NB4 (cell line): ENCODE measurements at regions not wholly inside any gene's neighbourhood (a gene's known extent, or its start where the extent isn't known, plus 50 kb on each side); places are given as distances from the start of the nearest gene placed in this dataset.

Experiments used
- DNase-seq: peaks from one replicate; pipeline ENCODE4 v3.0.0; 2010; ENCODE audit warnings: low read depth
- H3K4me3 ChIP-seq: one replicate; pipeline ENCODE4 v1.5.1; 2011; ENCODE audit warnings: mild to moderate bottlenecking, low read depth, low read length, moderate library complexity
- MYC ChIP-seq: IDR thresholded peaks from 2 replicates; pipeline ENCODE4 v1.6.1; 2011; ENCODE audit warnings: low read depth, low read length
- POLR2A ChIP-seq: IDR thresholded peaks from 2 replicates; pipeline ENCODE4 v1.6.1; 2011; ENCODE audit warnings: mild to moderate bottlenecking; ENCODE audit not compliant: insufficient read length; ENCODE audit errors: extremely low read depth
- TF ChIP-seq, protein P1 (sequence below): IDR thresholded peaks from one replicate; pipeline ENCODE4 v1.5.1; 2012; ENCODE audit warnings: low read depth, low read length
- TF ChIP-seq, protein P2 (sequence below): IDR thresholded peaks from 2 replicates; pipeline ENCODE4 v1.6.1; 2011; ENCODE audit warnings: low read depth, low read length

DNA sequence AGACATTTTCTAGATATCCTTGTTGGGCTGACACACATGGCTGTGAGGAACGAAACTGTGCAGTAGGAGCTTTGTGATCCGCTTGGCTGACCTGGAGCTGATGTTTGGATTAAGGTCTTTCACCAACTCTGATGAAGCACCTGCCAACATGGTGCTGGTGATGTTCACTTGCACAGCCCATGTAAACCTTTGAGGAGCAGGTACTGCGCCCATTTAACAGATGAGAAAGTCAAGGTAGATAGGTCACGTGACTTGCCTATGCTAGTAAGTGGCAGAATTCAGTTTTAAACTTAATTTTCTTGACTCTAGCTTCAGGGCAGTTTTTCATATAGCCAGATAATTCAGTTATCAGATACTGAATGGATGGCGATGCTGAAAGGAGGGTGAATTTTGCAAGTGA, 351.9 kb downstream of the RPS24 start:
- no peak overlapping the region for H3K4me3 ChIP-seq
- TF ChIP-seq, protein P1, sequence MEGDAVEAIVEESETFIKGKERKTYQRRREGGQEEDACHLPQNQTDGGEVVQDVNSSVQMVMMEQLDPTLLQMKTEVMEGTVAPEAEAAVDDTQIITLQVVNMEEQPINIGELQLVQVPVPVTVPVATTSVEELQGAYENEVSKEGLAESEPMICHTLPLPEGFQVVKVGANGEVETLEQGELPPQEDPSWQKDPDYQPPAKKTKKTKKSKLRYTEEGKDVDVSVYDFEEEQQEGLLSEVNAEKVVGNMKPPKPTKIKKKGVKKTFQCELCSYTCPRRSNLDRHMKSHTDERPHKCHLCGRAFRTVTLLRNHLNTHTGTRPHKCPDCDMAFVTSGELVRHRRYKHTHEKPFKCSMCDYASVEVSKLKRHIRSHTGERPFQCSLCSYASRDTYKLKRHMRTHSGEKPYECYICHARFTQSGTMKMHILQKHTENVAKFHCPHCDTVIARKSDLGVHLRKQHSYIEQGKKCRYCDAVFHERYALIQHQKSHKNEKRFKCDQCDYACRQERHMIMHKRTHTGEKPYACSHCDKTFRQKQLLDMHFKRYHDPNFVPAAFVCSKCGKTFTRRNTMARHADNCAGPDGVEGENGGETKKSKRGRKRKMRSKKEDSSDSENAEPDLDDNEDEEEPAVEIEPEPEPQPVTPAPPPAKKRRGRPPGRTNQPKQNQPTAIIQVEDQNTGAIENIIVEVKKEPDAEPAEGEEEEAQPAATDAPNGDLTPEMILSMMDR: no peak
- TF ChIP-seq, protein P2, sequence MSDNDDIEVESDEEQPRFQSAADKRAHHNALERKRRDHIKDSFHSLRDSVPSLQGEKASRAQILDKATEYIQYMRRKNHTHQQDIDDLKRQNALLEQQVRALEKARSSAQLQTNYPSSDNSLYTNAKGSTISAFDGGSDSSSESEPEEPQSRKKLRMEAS: no peak
- TF ChIP-seq MYC: no peak
- TF ChIP-seq POLR2A: no peak
- DNase-seq: no peak

DNA sequence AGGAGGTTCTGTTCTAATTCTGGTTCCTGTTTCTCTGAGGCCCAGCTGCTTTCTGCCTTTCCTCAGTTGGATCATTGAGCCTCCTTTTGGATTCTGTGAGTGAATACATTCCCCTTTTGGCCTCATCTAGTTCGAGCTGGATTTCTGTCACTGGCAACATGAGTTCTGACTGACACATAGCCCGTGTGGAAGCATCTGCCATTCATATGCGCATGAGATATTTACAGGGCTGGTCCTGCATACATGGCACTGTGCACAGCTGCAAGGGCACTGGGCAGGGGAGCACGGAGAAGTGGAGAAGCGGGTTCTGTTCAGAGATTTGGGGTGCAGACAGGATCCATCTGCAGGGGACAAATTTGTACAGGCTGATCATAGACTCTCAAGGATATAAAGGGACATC, 352.8 kb downstream of the RPS24 start:
- TF ChIP-seq POLR2A (no peak), MYC (no peak)
- TF ChIP-seq, protein P1: no peak
- TF ChIP-seq, protein P2: no peak
- H3K4me3 ChIP-seq: no peak overlapping the region
- DNase-seq: no peak

DNA sequence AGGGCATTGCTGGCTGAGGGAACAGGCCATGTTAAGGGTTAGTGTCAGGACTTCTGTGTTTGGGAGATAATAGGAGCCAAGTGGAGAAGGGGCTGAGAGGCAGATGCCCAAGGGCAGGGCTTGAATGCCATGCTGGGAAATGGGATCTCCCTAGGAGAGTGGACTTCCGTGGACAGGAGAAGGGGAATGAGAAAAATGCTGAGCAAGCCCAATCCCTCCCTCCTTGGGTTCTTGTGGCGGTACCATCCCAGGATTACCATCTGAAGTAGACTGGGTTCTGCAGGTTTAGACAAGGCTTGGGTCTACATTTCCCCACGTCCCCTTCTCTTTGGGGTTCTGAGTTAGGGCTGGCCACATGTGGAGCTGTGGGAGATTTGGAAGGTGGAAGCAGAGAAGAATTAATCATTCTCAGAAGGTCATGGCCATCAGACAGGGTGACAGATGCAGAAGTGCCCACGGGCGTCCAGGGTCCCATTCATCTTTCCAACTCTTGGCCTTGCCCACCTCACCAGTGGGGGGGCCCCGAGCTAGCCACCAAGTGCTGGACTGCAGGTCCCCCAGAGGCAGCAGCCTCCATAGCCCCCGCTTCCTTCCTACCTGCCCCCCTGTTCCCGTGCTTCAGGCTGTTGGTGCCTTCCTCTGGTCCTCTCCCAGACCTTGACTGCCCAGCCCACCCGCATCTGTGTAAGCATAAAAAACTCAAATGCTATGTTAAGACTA, 354.8 kb downstream of the RPS24 start:
- no peak overlapping the region for H3K4me3 ChIP-seq
- no peak for DNase-seq
- TF ChIP-seq POLR2A (no peak), MYC (no peak)
- TF ChIP-seq, protein P1: no peak
- TF ChIP-seq, protein P2: no peak

DNA sequence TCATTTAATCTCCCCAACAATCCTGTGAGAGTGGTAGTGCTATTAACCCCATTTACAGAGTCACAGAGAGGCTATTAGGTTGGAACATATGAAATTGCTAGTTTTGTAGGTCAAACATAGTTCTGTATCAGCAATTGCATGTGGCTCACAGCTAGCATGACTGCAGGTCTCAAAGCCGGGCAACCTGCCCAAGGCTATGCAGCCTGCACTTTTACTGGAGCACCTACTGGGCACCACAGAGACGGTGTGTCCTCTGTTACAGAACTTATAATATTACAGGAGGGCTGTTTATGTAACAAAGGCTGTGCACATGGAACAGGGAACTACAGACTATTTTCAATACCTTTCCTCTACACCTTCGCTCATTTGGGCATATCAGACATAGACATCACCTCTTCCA, 355.8 kb downstream of the RPS24 start:
- H3K4me3 ChIP-seq: no peak overlapping the region
- no peak for TF ChIP-seq POLR2A
- TF ChIP-seq, protein P2: no peak
- no peak for TF ChIP-seq MYC
- TF ChIP-seq, protein P1: no peak
- no peak for DNase-seq

DNA sequence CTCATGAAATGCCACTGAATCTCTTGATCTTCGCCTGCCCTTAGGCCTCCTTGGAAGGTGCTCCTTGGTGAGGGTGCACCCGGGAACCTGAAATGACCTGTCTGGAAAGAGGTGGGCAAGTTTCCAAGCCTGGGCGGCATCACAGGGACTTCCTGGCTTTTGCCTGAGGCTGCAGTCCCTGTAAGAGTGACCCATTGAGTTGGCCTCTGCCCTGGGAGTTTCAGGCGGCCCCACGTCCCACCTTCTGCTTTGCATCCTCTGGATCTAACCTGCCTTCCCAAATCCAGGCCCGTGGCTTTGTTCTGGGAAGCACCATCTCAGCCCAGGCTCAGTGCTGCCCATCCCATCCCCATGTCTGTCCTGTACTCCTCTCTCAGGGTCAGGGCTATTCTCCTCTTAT, 356.4 kb downstream of the RPS24 start:
- TF ChIP-seq MYC (no peak), POLR2A (no peak)
- TF ChIP-seq, protein P1: no peak
- TF ChIP-seq, protein P2: no peak
- H3K4me3 ChIP-seq: no peak overlapping the region
- no peak for DNase-seq
